H1 (cell line): ENCODE measurements at regions not wholly inside any gene's neighbourhood (a gene's known extent, or its start where the extent isn't known, plus 50 kb on each side); places are given as distances from the start of the nearest gene placed in this dataset.

Experiments
- CBX8 ChIP-seq: fragments of 300-800, 300-1000 bp; sonication (generic); IDR thresholded peaks from 2 replicates; pipeline ENCODE4 v1.7.1; 2016; ENCODE audit warnings: low read depth, low read length, borderline replicate concordance
- KDM1A ChIP-seq: fragments of 200-600, 300-600 bp; sonication (generic); IDR thresholded peaks from 2 replicates; pipeline ENCODE4 v1.7.1; 2016; ENCODE audit warnings: mild to moderate bottlenecking, low read length, borderline replicate concordance
- MAFK ChIP-seq: IDR thresholded peaks from 2 replicates; pipeline ENCODE4 v1.6.1; 2012; ENCODE audit warnings: low read depth, mild to moderate bottlenecking, improper control_type of control experiment, low read length
- TAF1 ChIP-seq: IDR thresholded peaks from 2 replicates; pipeline ENCODE4 v1.6.1; 2011; ENCODE audit warnings: mild to moderate bottlenecking, low read depth, low read length
- TF ChIP-seq, protein P1 (sequence below): IDR thresholded peaks from 2 replicates; pipeline ENCODE4 v1.6.1; 2012; ENCODE audit warnings: low read length, inconsistent platforms
- TF ChIP-seq, protein P2 (sequence below): IDR thresholded peaks from 2 replicates; pipeline ENCODE4 v1.6.1; 2012; ENCODE audit warnings: inconsistent platforms

- TF ChIP-seq, protein P1, sequence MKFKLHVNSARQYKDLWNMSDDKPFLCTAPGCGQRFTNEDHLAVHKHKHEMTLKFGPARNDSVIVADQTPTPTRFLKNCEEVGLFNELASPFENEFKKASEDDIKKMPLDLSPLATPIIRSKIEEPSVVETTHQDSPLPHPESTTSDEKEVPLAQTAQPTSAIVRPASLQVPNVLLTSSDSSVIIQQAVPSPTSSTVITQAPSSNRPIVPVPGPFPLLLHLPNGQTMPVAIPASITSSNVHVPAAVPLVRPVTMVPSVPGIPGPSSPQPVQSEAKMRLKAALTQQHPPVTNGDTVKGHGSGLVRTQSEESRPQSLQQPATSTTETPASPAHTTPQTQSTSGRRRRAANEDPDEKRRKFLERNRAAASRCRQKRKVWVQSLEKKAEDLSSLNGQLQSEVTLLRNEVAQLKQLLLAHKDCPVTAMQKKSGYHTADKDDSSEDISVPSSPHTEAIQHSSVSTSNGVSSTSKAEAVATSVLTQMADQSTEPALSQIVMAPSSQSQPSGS: no peak
- TF ChIP-seq CBX8 (no peak), TAF1 (no peak), MAFK (no peak), KDM1A (no peak)
- TF ChIP-seq, protein P2, sequence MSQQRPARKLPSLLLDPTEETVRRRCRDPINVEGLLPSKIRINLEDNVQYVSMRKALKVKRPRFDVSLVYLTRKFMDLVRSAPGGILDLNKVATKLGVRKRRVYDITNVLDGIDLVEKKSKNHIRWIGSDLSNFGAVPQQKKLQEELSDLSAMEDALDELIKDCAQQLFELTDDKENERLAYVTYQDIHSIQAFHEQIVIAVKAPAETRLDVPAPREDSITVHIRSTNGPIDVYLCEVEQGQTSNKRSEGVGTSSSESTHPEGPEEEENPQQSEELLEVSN: no peak
Measured at GRCh38 chr17:64772845-64773299, 110.8 kb upstream of the SMURF2 start (continued).
